Neutrophil (primary cell): ENCODE measurements at regions not wholly inside any gene's neighbourhood (a gene's known extent, or its start where the extent isn't known, plus 50 kb on each side); places are given as distances from the start of the nearest gene placed in this dataset.

Source experiments
- H3K27ac ChIP-seq: fragments of 200-600 bp; sonication (generic); 2 replicates; pipeline ENCODE4 v1.5.1; 2016; ENCODE audit warnings: mild to moderate bottlenecking, moderate library complexity
- H3K27me3 ChIP-seq: fragments of 200-600 bp; sonication (generic); 2 replicates; pipeline ENCODE4 v1.6.0; 2016; ENCODE audit warnings: mild to moderate bottlenecking
- H3K36me3 ChIP-seq: fragments of 200-600 bp; sonication (generic); 2 replicates; pipeline ENCODE4 v1.5.1; 2017
- H3K4me1 ChIP-seq, 2 experiments: fragments of 200-600 bp in 1 of 2; sonication (generic) in 1 of 2; 1 replicate in 1 of 2; 2 replicates in 1 of 2; pipeline versions ENCODE4 v1.5.1 to v1.6.1; 2013 to 2016; ENCODE audit warnings: low read depth in 1 of 2, low read length in 1 of 2, mild to moderate bottlenecking in 1 of 2, moderate library complexity in 1 of 2; ENCODE audit not compliant: control insufficient read depth in 1 of 2, insufficient read depth in 1 of 2
- H3K4me3 ChIP-seq, 2 experiments: fragments of 200-600 bp in 1 of 2; sonication (generic) in 1 of 2; 1 replicate in 1 of 2; 2 replicates in 1 of 2; pipeline ENCODE4 v1.5.1; 2013 to 2016; ENCODE audit warnings: low read depth in 1 of 2, low read length in 1 of 2, mild to moderate bottlenecking in 1 of 2, moderate library complexity in 1 of 2
- H3K9me3 ChIP-seq: fragments of 200-600 bp; sonication (generic); 2 replicates; pipeline ENCODE4 v1.5.1; 2016
- CTCF ChIP-seq: fragments of 200-600 bp; sonication (generic); IDR thresholded peaks from 2 replicates; pipeline ENCODE4 v1.5.1; 2016; ENCODE audit warnings: antibody characterized with exemption

GRCh38 chr6:85033547-85033946 is 269.1 kb upstream of the TBX18 start:
- Histone ChIP-seq H3K4me1 (no peaks in the 10 kb centered on the region), H3K27me3 (no peaks in the 10 kb centered on the region), H3K9me3 (no peaks in the 10 kb centered on the region), H3K36me3 (no peaks in the 10 kb centered on the region), H3K4me3 (no peak overlapping the region), H3K27ac (no peak overlapping the region)
- TF ChIP-seq CTCF: no peak

GRCh38 chr6:85026021-85026420 is 261.6 kb upstream of the TBX18 start:
- Histone ChIP-seq H3K4me3 (no peak overlapping the region), H3K9me3 (no peaks in the 10 kb centered on the region), H3K36me3 (no peaks in the 10 kb centered on the region), H3K27me3 (no peaks in the 10 kb centered on the region), H3K4me1 (no peaks in the 10 kb centered on the region), H3K27ac (no peak overlapping the region)
- no peak for TF ChIP-seq CTCF

- H3K9me3 ChIP-seq: no peaks in the 10 kb centered on the region
These were observed 259.3 kb upstream of the TBX18 start for GRCh38 chr6:85023721-85024120.

GRCh38 chr6:85017352-85017751 is 253.0 kb upstream of the TBX18 start:
- Histone ChIP-seq H3K9me3 (no peaks in the 10 kb centered on the region), H3K36me3 (no peaks in the 10 kb centered on the region), H3K27me3 (no peaks in the 10 kb centered on the region), H3K4me3 (no peak overlapping the region), H3K27ac (no peak overlapping the region), H3K4me1 (no peaks in the 10 kb centered on the region)
- TF ChIP-seq CTCF: no peak

More at GRCh38 chr6:85023721-85024120, 259.3 kb upstream of the TBX18 start:
- no peak overlapping the region for H3K4me3 ChIP-seq
- H3K36me3 ChIP-seq: no peaks in the 10 kb centered on the region
- no peaks in the 10 kb centered on the region for H3K27me3 ChIP-seq
- H3K4me1 ChIP-seq: no peaks in the 10 kb centered on the region
- H3K27ac ChIP-seq: no peak overlapping the region
- no peak for TF ChIP-seq CTCF

DNA sequence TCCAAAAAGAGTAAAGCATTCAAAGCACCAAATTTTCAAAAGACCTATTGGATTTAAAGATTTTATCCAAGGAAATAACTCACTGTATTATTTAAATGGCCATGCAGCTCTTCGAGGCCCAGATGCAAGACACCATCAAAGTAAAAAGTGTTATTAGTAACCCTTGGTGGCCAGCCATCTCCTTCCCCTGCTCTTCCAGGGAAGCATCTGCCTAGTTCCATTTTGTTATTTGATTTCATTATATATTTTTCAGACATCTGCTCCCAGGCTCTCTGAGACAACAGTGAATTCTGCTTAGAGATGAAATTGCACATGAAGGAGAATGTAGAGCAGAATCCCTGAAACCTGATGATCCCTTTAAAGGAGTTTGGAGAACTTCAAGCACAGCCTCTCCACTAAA is 252.3 kb upstream of the TBX18 start:
- no peak for TF ChIP-seq CTCF
- no peaks in the 10 kb centered on the region for H3K4me1 ChIP-seq
- no peaks in the 10 kb centered on the region for H3K9me3 ChIP-seq
- no peak overlapping the region for H3K4me3 ChIP-seq
- no peaks in the 10 kb centered on the region for H3K27me3 ChIP-seq
- H3K27ac ChIP-seq: no peak overlapping the region
- no peaks in the 10 kb centered on the region for H3K36me3 ChIP-seq

DNA sequence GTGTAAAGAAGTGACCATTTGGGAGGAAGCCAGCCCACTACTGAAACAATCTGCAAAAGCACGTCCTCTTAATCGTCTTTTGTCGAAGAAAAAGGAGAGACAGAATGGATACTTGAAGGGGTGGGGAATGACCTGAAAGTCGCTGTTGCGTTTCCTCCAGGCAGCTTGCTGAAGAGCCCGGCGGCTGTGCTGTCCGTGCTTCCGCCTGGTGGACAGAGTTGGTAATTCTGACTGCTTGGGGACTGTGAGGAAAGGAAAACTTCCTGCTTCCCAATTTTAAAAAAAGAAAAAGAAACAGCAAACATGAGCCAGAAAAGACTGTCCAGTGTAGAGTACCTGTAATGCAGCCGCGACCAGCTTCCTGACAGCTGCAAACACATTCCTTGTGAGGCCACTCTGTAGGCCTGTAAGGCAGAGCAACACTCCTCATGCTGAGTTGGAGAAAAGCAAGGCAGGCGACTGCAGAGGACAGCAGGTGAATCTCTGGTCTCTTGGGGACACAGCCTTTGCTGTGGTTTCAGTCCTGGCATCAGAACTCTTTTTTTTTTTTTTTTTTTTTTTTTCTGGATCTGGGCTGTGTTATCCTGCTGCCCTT is 251.1 kb upstream of the TBX18 start:
- Histone ChIP-seq H3K27me3 (no peaks in the 10 kb centered on the region), H3K4me1 (no peaks in the 10 kb centered on the region), H3K4me3 (no peak overlapping the region), H3K9me3 (no peaks in the 10 kb centered on the region), H3K27ac (no peak overlapping the region), H3K36me3 (no peaks in the 10 kb centered on the region)
- no peak for TF ChIP-seq CTCF
